Ishikawa (cell line): ENCODE measurements at regions not wholly inside any gene's neighbourhood (a gene's known extent, or its start where the extent isn't known, plus 50 kb on each side); places are given as distances from the start of the nearest gene placed in this dataset.

ENCODE experiments used
- CEBPB ChIP-seq: IDR thresholded peaks from 2 replicates; pipeline ENCODE4 v1.6.1; 2012
- CREB1 ChIP-seq: IDR thresholded peaks from 2 replicates; pipeline ENCODE4 v1.6.1; 2012; ENCODE audit warnings: low read depth
- EGR1 ChIP-seq: IDR thresholded peaks from 2 replicates; pipeline ENCODE4 v1.6.1; 2012
- EP300 ChIP-seq: IDR thresholded peaks from 2 replicates; pipeline ENCODE4 v1.6.1; 2012; ENCODE audit warnings: borderline replicate concordance
- FOXM1 ChIP-seq: IDR thresholded peaks from 2 replicates; pipeline ENCODE4 v1.6.1; 2012; ENCODE audit warnings: low read depth, borderline replicate concordance
- NFIC ChIP-seq: IDR thresholded peaks from 2 replicates; pipeline ENCODE4 v1.6.1; 2012
- RAD21 ChIP-seq: IDR thresholded peaks from 2 replicates; pipeline ENCODE4 v1.6.1; 2012; ENCODE audit warnings: low read depth
- TAF1 ChIP-seq: IDR thresholded peaks from 2 replicates; pipeline ENCODE4 v1.6.1; 2012; ENCODE audit warnings: low read depth, mild to moderate bottlenecking
- TCF12 ChIP-seq: IDR thresholded peaks from 2 replicates; pipeline ENCODE4 v1.6.1; 2012; ENCODE audit warnings: low read depth
- TEAD4 ChIP-seq: IDR thresholded peaks from 2 replicates; pipeline ENCODE4 v1.6.1; 2012
- YY1 ChIP-seq: IDR thresholded peaks from 2 replicates; pipeline ENCODE4 v1.6.1; 2012; ENCODE audit warnings: low read depth
- ZBTB7A ChIP-seq: IDR thresholded peaks from 2 replicates; pipeline ENCODE4 v1.6.1; 2012; ENCODE audit warnings: low read depth
- TF ChIP-seq, protein P1 (sequence below): IDR thresholded peaks from 2 replicates; pipeline ENCODE4 v1.6.1; 2012
- TF ChIP-seq, protein P2 (sequence below): IDR thresholded peaks from 2 replicates; pipeline ENCODE4 v1.6.1; 2012
- TF ChIP-seq, protein P3 (sequence below): IDR thresholded peaks from 2 replicates; pipeline ENCODE4 v1.6.1; 2012; ENCODE audit warnings: low read depth, mild to moderate bottlenecking

DNA sequence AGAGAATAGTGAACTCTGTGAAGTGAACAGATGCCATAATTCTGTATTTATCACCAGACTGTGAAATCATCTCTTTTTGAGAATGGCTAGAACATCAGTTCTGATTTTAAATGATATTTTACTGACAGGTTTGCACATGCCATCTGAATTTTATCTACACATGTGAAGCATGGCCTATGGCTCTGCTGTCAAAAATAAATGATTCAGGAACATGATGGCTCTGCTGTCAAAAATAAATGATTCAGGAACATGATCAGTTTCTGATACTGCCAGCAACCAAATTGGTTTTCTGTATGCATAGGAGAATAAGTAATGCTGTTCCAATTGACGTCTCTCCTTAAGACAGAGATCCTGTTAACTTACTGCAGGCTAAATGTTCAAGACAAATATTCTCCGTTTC lies 70.6 kb upstream of the TLL1 start:
- TF ChIP-seq, protein P1, sequence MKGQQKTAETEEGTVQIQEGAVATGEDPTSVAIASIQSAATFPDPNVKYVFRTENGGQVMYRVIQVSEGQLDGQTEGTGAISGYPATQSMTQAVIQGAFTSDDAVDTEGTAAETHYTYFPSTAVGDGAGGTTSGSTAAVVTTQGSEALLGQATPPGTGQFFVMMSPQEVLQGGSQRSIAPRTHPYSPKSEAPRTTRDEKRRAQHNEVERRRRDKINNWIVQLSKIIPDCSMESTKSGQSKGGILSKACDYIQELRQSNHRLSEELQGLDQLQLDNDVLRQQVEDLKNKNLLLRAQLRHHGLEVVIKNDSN = no peak
- TF ChIP-seq FOXM1 (no peak), EGR1 (no peak), TCF12 (no peak), RAD21 (no peak), ZBTB7A (no peak)
- TF ChIP-seq, protein P2, sequence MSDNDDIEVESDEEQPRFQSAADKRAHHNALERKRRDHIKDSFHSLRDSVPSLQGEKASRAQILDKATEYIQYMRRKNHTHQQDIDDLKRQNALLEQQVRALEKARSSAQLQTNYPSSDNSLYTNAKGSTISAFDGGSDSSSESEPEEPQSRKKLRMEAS = no peak

DNA sequence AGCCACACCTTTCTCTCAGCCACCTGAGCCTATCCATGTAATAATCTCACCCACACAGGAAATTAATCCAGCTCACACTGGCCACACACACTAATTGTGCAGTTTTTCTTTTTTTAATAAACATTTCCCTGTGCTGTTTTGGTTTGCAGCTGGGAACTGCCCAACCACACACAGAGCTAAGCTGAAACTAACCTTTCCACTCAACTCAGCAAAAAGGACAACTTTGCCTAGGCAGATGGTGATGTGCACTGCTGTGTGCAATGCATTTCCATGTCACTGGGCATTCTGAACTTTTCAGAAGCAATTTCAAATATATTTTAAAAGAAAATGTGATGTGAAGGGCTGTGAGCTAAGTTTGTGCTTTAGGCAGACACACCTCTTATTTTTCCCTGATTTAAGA lies 70.0 kb upstream of the TLL1 start:
- TF ChIP-seq TEAD4 (no peak), ZBTB7A (no peak), NFIC (no peak), CREB1 (no peak)
- TF ChIP-seq, protein P3, sequence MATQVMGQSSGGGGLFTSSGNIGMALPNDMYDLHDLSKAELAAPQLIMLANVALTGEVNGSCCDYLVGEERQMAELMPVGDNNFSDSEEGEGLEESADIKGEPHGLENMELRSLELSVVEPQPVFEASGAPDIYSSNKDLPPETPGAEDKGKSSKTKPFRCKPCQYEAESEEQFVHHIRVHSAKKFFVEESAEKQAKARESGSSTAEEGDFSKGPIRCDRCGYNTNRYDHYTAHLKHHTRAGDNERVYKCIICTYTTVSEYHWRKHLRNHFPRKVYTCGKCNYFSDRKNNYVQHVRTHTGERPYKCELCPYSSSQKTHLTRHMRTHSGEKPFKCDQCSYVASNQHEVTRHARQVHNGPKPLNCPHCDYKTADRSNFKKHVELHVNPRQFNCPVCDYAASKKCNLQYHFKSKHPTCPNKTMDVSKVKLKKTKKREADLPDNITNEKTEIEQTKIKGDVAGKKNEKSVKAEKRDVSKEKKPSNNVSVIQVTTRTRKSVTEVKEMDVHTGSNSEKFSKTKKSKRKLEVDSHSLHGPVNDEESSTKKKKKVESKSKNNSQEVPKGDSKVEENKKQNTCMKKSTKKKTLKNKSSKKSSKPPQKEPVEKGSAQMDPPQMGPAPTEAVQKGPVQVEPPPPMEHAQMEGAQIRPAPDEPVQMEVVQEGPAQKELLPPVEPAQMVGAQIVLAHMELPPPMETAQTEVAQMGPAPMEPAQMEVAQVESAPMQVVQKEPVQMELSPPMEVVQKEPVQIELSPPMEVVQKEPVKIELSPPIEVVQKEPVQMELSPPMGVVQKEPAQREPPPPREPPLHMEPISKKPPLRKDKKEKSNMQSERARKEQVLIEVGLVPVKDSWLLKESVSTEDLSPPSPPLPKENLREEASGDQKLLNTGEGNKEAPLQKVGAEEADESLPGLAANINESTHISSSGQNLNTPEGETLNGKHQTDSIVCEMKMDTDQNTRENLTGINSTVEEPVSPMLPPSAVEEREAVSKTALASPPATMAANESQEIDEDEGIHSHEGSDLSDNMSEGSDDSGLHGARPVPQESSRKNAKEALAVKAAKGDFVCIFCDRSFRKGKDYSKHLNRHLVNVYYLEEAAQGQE = no peak

DNA sequence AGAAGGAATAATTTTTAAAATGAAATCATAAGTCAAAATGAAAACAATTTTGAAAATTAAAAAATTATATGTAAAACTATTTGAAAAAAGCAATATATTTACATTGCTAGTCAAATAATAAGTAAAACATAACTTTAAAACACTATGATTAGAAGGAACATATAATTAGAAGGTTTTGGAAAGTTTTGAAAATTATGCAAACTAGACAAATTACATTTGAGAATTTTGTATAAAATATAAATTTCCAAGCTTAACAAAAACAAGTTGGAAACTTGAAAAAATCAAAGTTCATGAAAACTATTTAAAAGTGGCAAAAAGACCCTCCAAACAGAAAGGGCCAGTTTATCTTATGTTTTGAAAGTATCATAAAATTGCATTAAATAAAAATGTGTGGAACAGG lies 67.6 kb upstream of the TLL1 start:
- no peak for TF ChIP-seq CEBPB
- TF ChIP-seq TAF1 = no peak
- TF ChIP-seq, protein P2 = no peak
- TF ChIP-seq RAD21 = no peak
- TF ChIP-seq, protein P3 = no peak
- no peak for TF ChIP-seq ZBTB7A
- no peak for TF ChIP-seq CREB1
- no peak for TF ChIP-seq FOXM1
- TF ChIP-seq EGR1 = no peak

DNA sequence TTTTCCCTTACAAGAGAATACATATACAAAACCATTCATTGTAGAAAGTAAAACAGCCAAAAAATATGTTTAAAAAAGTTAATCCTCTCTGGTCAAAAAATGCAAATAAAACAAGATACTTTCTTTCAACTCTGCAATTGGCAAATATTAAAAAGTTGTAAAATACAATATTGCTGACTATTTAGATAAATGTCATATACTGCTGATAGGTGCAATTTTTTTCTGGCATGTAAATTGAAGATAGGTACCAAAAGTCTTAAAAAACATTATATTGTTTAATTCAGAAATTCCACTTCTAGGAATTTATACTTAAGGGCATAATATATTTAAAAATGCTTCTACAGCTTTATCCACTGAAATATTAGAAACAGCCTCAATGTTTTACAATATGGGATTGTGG lies 66.4 kb upstream of the TLL1 start:
- TF ChIP-seq TCF12 (no peak), FOXM1 (no peak), CREB1 (no peak), CEBPB (no peak), EGR1 (no peak), EP300 (no peak), TAF1 (no peak), ZBTB7A (no peak), YY1 (no peak), NFIC (no peak), RAD21 (no peak), TEAD4 (no peak)
- TF ChIP-seq, protein P1 = no peak
- TF ChIP-seq, protein P3 = no peak
- TF ChIP-seq, protein P2 = no peak

DNA sequence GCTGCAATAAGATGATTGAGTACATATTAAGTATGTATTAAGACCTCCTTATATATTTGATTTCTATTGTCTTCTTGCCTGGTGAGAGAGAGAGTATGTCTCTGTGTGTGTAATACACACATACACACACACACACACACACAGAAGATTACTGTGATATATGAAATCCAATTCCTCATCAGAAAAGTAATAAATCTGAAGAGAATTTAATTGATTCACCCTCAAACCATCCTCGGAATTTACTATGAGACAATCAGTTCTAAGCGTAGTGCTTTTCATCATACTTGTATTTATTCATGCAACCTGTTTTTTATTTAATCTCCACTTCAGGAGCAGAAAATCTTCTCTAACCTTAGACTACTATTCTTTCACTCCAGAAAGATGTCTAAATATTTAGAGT lies 62.3 kb upstream of the TLL1 start:
- no peak for TF ChIP-seq CEBPB
- TF ChIP-seq, protein P3 = no peak
- TF ChIP-seq TAF1 = no peak
- no peak for TF ChIP-seq FOXM1
- TF ChIP-seq CREB1 = no peak
- TF ChIP-seq RAD21 = no peak
- TF ChIP-seq, protein P1 = no peak
- TF ChIP-seq NFIC = no peak
- TF ChIP-seq EGR1 = no peak
- TF ChIP-seq ZBTB7A = no peak
- no peak for TF ChIP-seq YY1
- no peak for TF ChIP-seq TEAD4
- TF ChIP-seq TCF12 = no peak
